ENCODE measurements at regions not wholly inside any gene's neighbourhood (a gene's known extent, or its start where the extent isn't known, plus 50 kb on each side); places are given as distances from the start of the nearest gene placed in this dataset.
A peak's percentile ranks its signal among the peaks of the same experiment; 100 is the strongest.

- no peak overlapping the region for H3K4me3 ChIP-seq
- H3K36me3 ChIP-seq: no peaks in the 10 kb centered on the region
- intact Hi-C loops (cut with DNase I): no loop called here
- H3K27ac ChIP-seq: no peak overlapping the region
- 70 to 77% methylated on average over 4 of the region's 4 CpGs for WGBS, 2 donors
- ATAC-seq (no peak), DNase-seq (no peak)
- no peaks in the 10 kb centered on the region for H3K27me3 ChIP-seq
- peaks cover 0 to 19% (median 9%) of the 10 kb centered on the region in 9 donors for H3K4me1 ChIP-seq
- no peak for TF ChIP-seq CTCF (IDR thresholded peaks at IDR 0.05)
- no peaks in the 10 kb centered on the region for H3K9me3 ChIP-seq
These were observed 185.8 kb upstream of the ARL4C start for GRCh38 chr2:234682492-234683228.

GRCh38 chr2:234680688-234681619, 184.1 kb upstream of the ARL4C start:
- Histone ChIP-seq H3K36me3 (no peaks in the 10 kb centered on the region), H3K27ac (peak overlapping the region in 1 of 10 donors; percentile 60), H3K4me1 (peaks cover 0 to 19% (median 9%) of the 10 kb centered on the region in 9 donors), H3K27me3 (no peaks in the 10 kb centered on the region), H3K9me3 (no peaks in the 10 kb centered on the region), H3K4me3 (no peak overlapping the region)
- ATAC-seq: no peak
- no peak for DNase-seq
- WGBS, 2 donors: 95% methylated on average over 9 of the region's 9 CpGs
- intact Hi-C loops (cut with DNase I): no loop called here
- no peak for TF ChIP-seq CTCF (IDR thresholded peaks at IDR 0.05)

GRCh38 chr2:234679741-234680687, 183.1 kb upstream of the ARL4C start:
- Histone ChIP-seq H3K9me3 (no peaks in the 10 kb centered on the region), H3K4me3 (no peak overlapping the region), H3K27me3 (no peaks in the 10 kb centered on the region), H3K4me1 (peaks cover 0 to 19% (median 9%) of the 10 kb centered on the region in 9 donors), H3K36me3 (no peaks in the 10 kb centered on the region), H3K27ac (peak overlapping the region in 4 of 10 donors; percentile 2 to 60 (median 27))
- DNase-seq (peak; percentile 45 to 57), ATAC-seq (peak; percentile 51 to 92 (median 86))
- intact Hi-C loops (cut with DNase I): no loop called here
- WGBS, 2 donors: 51 to 63% methylated on average over 14 of the region's 14 CpGs
- no peak for TF ChIP-seq CTCF (IDR thresholded peaks at IDR 0.05)

Measured in heart right ventricle (tissue), 16 donors.